ENCODE measurements at regions not wholly inside any gene's neighbourhood (a gene's known extent, or its start where the extent isn't known, plus 50 kb on each side); places are given as distances from the start of the nearest gene placed in this dataset.
"Not testable (repeated sequence)": the region's sequence is repeated elsewhere in the genome, so short reads cannot be mapped to it uniquely, and the experiment has no call there.

GRCh38 chr13:50758796-50759195 is 84.7 kb downstream of the DLEU7 start:
- no peak for TF ChIP-seq CTCF (conservative IDR thresholded peaks at IDR 0.05)
- H3K27ac ChIP-seq: no peak overlapping the region

GRCh38 chr13:50760751-50761150 is 82.7 kb downstream of the DLEU7 start:
- no peak for TF ChIP-seq CTCF (conservative IDR thresholded peaks at IDR 0.05)
- no peak overlapping the region for H3K27ac ChIP-seq

GRCh38 chr13:50761406-50761805 is 82.1 kb downstream of the DLEU7 start:
- H3K27ac ChIP-seq: no peak overlapping the region
- TF ChIP-seq CTCF (conservative IDR thresholded peaks at IDR 0.05): no peak

GRCh38 chr13:50762969-50763567 is 80.4 kb downstream of the DLEU7 start:
- no peak for TF ChIP-seq CTCF (conservative IDR thresholded peaks at IDR 0.05)
- H3K27ac ChIP-seq: no peak overlapping the region

GRCh38 chr13:50766013-50766412 is 77.5 kb downstream of the DLEU7 start:
- no peak overlapping the region for H3K27ac ChIP-seq

GRCh38 chr13:50766695-50767094 is 76.8 kb downstream of the DLEU7 start:
- H3K27ac ChIP-seq: no peak overlapping the region
- no peak for TF ChIP-seq CTCF (conservative IDR thresholded peaks at IDR 0.05)

More at GRCh38 chr13:50766013-50766412, 77.5 kb downstream of the DLEU7 start:
- TF ChIP-seq CTCF (conservative IDR thresholded peaks at IDR 0.05): no peak

GRCh38 chr13:50772881-50773280 is 70.6 kb downstream of the DLEU7 start:
- H3K27ac ChIP-seq: not testable (repeated sequence)
